Sigmoid colon (tissue), 3 donors: ENCODE measurements at regions not wholly inside any gene's neighbourhood (a gene's known extent, or its start where the extent isn't known, plus 50 kb on each side); places are given as distances from the start of the nearest gene placed in this dataset.

Experiments
- CTCF ChIP-seq, 4 experiments: fragments of 450-650 bp in 3 of 4; fragments of 200-600 bp in 1 of 4; IDR thresholded peaks; one replicate each; pipeline ENCODE4 v1.5.1; 2016 to 2019; ENCODE audit warnings: antibody characterized with exemption in 4 of 4, mild to moderate bottlenecking in 3 of 4, moderate library complexity in 2 of 4
- POLR2A ChIP-seq, 2 donors: fragments of 450-650 bp; IDR thresholded peaks; one replicate each; pipeline ENCODE4 v1.6.1; 2016; ENCODE audit warnings: antibody characterized with exemption in 2 of 2, mild to moderate bottlenecking in 2 of 2, moderate library complexity in 2 of 2

- TF ChIP-seq CTCF (IDR thresholded peaks at IDR 0.05) (no peak), POLR2A (IDR thresholded peaks at IDR 0.05) (no peak)
These were observed 104.8 kb upstream of the COG2 start for GRCh38 chr1:230537456-230537855.
